GM18499 (cell line): ENCODE measurements at regions not wholly inside any gene's neighbourhood (a gene's known extent, or its start where the extent isn't known, plus 50 kb on each side); places are given as distances from the start of the nearest gene placed in this dataset.

ENCODE experiments used
- ATAC-seq: cut with Tn5 transposase; IDR thresholded peaks from one replicate; pipeline ENCODE4 v1.9.1; 2021; ENCODE audit warnings: moderate number of reproducible peaks; ENCODE audit not compliant: insufficient read depth, unreplicated experiment

- ATAC-seq = no peak
Observed at GRCh38 chr6:169165561-169166300, 87.9 kb downstream of the THBS2 start.

DNA sequence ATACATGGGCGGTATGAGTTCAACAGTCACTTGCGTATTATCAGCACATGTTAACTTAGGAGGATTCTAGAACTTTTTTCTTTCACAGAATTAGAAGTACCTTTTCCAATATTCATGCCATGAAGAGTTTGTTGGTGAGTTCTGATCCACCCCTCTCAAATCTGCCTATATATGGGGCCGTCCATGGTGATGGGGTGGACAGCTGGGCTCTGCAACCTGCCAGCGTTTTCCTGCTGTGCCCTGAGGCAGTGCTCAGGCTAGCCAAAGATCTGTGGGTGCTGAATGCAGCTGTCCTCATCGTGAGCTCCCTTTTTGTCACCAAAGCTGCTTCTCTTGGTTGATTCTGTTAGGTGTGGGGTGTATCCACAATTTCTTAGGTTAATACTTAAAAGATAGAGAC is 88.7 kb downstream of the THBS2 start:
- no peak for ATAC-seq

DNA sequence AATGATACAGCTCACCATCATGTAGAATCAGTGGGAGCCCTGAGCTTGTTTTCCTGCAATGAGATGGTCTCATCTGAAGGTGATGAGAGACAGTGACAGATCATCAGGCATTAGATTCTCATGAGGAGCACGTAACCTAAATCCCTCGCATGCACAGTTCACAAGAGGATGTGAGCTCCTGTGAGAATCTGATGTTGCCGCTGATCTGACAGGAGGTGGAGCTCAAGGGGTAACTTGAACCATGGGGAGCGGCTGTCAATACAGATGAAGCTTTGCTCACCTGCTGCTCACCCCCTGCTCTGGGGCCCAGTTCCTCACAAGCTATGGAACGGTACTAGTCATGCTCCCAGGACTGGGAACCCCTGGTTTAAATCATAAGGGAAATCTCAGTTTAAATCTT is 89.2 kb downstream of the THBS2 start:
- no peak for ATAC-seq

DNA sequence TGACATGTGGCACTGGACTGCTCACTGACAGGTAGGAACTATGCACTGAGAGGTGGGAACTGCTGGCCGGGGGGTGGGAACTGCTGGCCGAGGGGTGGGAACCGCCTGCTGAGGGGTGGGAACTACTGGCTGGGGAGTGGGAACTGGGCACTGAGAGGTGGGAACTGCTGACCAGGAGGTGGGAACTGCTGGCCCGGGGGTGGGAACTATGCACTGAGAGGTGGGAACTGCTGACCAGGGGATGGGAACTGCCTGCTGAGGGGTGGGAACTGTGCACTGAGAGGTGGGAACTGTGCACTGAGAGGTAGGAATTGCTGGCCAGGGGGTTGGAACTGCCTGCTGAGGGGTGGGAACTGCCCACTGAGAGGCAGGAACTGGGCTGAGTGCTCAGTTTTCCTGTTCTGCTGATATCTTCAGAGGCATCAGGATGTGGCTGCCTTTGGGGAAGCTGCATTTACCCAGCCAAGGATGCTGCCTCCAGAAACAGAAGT is 90.2 kb downstream of the THBS2 start:
- ATAC-seq = no peak

DNA sequence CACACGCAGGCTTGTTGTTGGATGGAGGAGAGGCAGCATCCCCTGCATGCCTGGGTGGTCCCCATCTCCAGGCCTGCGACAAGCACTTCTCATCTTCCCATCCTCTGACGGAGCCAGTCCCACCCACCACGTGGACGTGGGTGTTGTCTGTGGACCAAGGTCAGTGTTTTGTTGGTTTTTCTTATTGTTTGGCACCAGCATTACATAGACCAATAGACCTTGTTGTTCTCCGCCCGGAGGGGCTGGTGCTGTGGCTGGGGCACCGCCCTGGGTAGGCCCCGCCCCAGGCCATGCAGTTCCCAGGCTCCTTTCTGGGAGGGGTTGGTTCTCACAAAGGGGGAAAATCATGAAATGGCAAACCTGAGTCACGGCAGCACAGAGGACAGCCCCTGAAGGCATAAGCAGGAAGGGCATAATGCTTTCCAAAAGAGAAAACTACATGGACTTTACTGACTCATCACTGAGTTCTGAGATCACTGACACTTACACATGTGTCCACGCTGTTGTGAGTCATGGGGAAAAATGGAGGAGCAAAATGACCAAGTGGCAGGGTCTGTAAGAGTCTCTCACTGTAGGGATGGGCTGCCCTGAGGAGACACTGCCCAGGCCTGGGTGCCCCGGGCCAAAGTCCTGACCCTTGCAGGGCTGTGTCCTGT is 90.8 kb downstream of the THBS2 start:
- no peak for ATAC-seq

DNA sequence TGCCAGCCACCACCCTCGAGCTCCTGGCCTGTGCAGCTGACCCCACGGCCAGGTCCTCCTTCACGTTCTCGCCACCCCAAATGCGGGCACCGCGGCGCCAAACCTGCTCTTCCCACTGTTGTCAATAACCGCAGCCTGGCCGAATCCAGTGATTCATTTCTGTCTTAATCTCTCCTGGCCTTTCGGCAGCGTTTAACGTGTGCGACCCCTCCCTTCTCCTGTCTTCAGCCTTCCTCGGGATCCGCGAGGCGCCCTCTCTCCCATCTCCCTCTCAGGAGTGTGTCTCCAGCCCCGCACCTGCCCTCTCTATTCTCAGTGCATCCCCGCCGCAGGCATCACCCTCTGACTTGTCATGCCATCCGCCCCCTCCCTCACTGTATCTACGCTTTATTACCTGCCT is 91.4 kb downstream of the THBS2 start:
- no peak for ATAC-seq

- no peak for ATAC-seq
Observed at GRCh38 chr6:169161572-169162167, 92.0 kb downstream of the THBS2 start.

- no peak for ATAC-seq
Observed at GRCh38 chr6:169160855-169161560, 92.6 kb downstream of the THBS2 start.

GRCh38 chr6:169160091-169160854 is 93.4 kb downstream of the THBS2 start:
- no peak for ATAC-seq

GRCh38 chr6:169159331-169159730 is 94.3 kb downstream of the THBS2 start:
- no peak for ATAC-seq

DNA sequence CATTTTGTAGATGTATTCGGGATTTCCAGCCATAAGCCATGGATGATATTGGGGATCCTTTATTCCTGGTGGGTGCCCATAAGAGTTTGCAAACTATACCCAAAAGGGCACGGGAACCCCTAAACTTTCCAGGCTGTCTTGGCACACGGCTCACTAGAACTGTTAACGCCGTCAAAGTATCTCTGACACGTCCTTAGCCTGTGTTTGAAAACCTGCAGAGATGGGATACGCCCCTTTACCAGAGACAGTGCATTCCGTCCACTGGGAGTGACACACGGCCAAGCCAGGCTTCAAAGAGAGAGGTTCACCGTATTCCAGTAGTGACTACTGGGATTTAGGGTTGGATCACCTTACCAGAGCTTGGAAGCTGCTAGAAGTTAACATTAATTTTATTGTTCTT is 95.0 kb downstream of the THBS2 start:
- ATAC-seq = no peak

- no peak for ATAC-seq
Observed at GRCh38 chr6:169158174-169158573, 95.5 kb downstream of the THBS2 start.

DNA sequence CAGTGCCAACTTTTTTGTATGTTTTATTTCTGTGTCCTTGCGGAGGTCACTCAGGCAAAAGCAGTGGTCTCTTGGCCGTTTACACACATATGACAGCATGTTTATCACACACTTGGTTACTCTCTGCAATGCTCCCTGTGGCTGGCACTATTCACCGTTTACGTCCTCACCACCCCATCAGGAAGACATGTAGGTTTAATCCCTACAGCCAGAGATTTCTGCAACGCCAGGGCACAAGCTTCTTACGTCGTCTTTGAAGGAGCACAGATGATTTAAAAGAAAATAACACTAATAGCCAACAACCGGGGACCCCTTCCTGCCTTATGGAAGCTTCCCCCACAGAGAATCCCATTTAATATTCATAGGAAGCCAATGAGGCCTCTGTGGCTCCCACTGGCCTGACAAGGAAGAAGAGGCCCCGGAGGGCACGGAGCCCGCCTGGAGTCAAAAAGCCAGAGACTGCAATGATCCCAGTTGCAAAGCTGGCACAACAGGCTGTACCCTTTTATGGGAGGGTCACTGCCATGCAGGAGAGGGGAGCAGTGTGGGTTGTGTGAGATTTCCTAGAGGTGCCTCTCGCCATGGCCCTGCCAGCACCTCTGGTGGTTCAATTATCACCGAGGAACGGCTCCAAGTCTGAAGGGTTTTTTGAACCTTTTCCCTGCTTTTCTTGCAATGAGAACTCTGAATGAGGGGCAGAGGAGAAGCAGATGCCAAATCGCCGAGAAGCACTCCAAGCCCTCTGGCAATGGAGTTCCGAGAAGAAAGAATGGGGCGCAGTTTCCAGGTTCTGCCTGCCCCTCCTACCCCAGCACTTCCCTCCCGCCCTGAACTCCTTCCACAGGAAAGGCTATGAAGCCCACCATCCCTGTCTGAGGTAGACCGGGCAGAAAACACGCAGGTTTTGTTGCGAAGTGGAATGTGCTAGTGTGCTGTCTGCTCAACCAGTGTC is 96.2 kb downstream of the THBS2 start:
- ATAC-seq = no peak

DNA sequence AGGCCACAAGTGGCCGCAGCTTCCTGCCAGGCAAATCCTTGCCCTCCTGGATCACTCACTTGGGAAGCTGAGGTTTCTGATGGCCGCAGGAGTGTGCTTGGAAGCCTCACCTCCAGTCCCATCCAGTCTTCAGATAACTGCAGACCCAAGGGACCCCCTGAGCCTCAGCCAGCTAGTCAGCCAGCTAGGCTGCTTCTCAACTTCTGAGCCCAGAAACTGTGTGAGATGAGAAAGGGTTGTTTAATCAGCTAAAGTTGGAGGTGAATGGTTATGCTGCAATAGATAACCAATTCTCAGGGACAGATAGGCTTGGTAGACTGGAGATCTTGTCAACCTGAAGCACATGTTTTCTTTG is 96.9 kb downstream of the THBS2 start:
- no peak for ATAC-seq

DNA sequence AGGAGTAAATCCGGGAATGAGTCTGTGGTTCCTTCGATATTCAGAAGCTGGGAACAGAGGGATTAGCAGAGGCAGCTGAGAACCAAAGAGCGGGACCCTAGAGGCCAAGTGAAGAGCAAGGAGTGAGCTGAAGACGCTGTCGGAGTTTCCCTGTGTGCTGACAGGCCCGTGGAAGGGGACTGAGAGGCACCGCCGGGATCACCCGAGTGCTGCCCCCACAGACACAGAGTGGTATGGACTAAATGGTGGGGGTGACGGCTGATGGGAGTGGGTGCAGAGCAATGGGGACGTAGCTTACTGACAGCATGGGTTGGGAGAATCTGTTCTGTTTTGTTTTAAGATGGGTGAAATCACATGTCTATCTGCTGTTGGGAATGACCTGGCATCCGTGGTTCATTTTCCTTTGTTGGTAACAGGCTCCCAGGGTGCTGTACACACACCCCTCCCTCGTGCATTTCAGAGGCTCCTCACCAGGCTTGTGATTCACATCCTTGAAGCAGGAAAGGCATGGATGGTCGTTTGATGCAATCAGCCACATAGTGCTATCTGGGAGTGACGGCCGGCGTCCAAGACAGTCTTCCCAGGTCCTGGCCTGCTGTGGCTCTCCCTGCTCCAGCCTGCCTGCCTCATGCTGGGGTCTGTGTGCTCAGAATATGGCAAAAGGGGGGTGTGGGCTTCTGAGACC is 97.4 kb downstream of the THBS2 start:
- ATAC-seq = no peak

DNA sequence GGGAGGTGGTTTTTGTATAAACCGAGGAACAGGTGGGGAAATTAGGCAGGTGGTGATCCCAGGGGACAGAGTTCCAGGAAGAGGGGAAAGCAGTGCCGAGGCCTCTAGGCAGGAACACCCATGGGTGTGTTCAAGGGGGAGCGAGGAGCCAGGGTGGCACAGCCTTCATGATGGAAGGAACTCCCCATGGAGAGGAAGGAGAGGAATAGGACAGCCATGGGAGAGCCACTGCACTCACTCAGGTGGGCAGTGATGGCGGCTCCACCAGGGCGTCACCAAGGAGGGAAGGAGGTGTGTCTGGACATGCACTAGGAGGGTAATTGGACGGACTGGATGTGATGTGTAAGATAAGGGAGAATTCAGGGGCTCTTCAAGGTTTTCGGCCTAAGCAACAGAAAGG is 98.2 kb downstream of the THBS2 start:
- ATAC-seq = no peak

DNA sequence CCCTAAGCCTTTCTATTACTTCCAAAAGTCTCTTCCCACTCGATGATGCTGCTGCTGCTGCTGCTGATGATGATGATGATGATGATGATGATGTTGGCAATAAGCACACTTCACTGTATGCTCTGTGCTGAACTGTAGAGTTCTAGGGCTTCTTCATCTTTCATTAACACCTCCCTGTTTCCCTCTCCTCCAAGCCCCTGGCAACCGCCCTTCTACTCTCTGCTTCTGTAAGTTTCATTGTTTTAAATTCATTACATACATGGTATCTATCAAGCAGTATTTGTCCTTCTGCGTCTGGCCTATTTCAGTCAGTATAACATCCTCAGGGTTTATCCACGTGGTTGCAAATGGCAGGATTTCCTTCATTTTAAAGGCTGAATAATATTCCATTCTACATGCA is 100.2 kb downstream of the THBS2 start:
- no peak for ATAC-seq

DNA sequence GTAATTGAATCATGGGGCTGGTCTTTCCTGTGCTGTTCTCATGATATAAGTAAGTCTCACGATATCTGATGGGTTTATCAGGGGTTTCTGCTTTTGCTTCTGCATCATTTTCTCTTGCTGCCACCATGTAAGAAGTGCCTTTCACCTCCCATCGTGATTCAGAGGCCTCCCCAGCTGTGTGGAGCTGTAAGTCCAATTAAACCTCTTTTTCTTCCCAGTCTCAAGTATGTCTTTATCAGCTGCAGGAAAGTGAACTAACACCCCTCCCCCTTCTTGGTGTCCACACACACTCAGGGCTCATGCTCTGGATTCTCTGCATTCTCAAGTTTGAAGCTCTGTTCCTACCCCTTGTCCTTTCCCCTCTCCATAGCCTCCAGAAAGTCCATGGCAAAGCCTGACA is 107.1 kb downstream of the THBS2 start:
- no peak for ATAC-seq
